ENCODE measurements at regions not wholly inside any gene's neighbourhood (a gene's known extent, or its start where the extent isn't known, plus 50 kb on each side); places are given as distances from the start of the nearest gene placed in this dataset.

GRCh38 chr13:111462221-111462764 lies 141.9 kb downstream of the TEX29 start:
- no peak for TF ChIP-seq CTCF (IDR thresholded peaks at IDR 0.05; ENCODE audit: borderline replicate concordance, control extremely low read depth, extremely low read depth, insufficient read depth, missing control alignments)
- in situ Hi-C loops (cut with MboI; ENCODE audit: low sequenced_read_pairs, unreplicated experiment) = loop anchor here (25.0 kb wide), 2 partner anchors 975 to 1150 kb away; no protein-coding TSS in a partner anchor
- no peak for DNase-seq (ENCODE audit: low spot score)

GRCh38 chr13:111462944-111463343 lies 142.5 kb downstream of the TEX29 start:
- in situ Hi-C loops (cut with MboI; ENCODE audit: low sequenced_read_pairs, unreplicated experiment) = loop anchor here (25.0 kb wide), 2 partner anchors 974 to 1149 kb away; no protein-coding TSS in a partner anchor
- no peak for TF ChIP-seq CTCF (IDR thresholded peaks at IDR 0.05; ENCODE audit: borderline replicate concordance, control extremely low read depth, extremely low read depth, insufficient read depth, missing control alignments)
- DNase-seq (ENCODE audit: low spot score) = no peak

GRCh38 chr13:111467111-111467890 lies 146.9 kb downstream of the TEX29 start:
- in situ Hi-C loops (cut with MboI; ENCODE audit: low sequenced_read_pairs, unreplicated experiment) = loop anchor here (25.0 kb wide), 2 partner anchors 970 to 1145 kb away; no protein-coding TSS in a partner anchor
- no peak for DNase-seq (ENCODE audit: low spot score)

GRCh38 chr13:111468037-111468959 lies 147.9 kb downstream of the TEX29 start:
- no peak for DNase-seq (ENCODE audit: low spot score)
- in situ Hi-C loops (cut with MboI; ENCODE audit: low sequenced_read_pairs, unreplicated experiment) = loop anchor here (25.0 kb wide), 2 partner anchors 969 to 1144 kb away; no protein-coding TSS in a partner anchor
- no peak for TF ChIP-seq CTCF (IDR thresholded peaks at IDR 0.05; ENCODE audit: borderline replicate concordance, control extremely low read depth, extremely low read depth, insufficient read depth, missing control alignments)

More at GRCh38 chr13:111467111-111467890, 146.9 kb downstream of the TEX29 start:
- TF ChIP-seq CTCF (IDR thresholded peaks at IDR 0.05; ENCODE audit: borderline replicate concordance, control extremely low read depth, extremely low read depth, insufficient read depth, missing control alignments) = no peak

- in situ Hi-C loops (cut with MboI; ENCODE audit: low sequenced_read_pairs, unreplicated experiment) = loop anchor here (25.0 kb wide), 2 partner anchors 968 to 1143 kb away; no protein-coding TSS in a partner anchor
- no peak for TF ChIP-seq CTCF (IDR thresholded peaks at IDR 0.05; ENCODE audit: borderline replicate concordance, control extremely low read depth, extremely low read depth, insufficient read depth, missing control alignments)
- DNase-seq (ENCODE audit: low spot score) = no peak
Measured at GRCh38 chr13:111469450-111469849, 149.0 kb downstream of the TEX29 start.

Measured in GM13976 (cell line).